ENCODE measurements at regions not wholly inside any gene's neighbourhood (a gene's known extent, or its start where the extent isn't known, plus 50 kb on each side); places are given as distances from the start of the nearest gene placed in this dataset.

DNA sequence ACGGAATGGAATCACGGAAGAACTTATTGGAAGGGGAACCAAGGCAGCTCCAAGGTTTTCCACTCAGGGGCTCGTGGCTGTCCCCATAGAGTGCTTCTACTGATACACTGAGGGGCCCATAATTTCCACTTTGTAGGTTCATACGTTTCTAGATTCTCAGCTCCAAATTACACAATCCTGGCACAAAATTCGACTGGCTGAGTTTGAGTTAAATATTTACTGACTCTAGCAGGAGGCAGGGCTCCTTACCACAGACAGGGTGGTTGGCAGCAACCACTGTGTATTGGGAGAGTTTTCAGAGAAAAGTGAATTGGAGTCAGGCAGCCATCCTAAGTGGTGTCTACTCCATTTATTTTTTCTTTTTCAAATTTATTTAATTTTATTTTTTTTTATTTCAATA is 55.4 kb upstream of the SEC61G start:
- peak; percentile 58 for ATAC-seq

DNA sequence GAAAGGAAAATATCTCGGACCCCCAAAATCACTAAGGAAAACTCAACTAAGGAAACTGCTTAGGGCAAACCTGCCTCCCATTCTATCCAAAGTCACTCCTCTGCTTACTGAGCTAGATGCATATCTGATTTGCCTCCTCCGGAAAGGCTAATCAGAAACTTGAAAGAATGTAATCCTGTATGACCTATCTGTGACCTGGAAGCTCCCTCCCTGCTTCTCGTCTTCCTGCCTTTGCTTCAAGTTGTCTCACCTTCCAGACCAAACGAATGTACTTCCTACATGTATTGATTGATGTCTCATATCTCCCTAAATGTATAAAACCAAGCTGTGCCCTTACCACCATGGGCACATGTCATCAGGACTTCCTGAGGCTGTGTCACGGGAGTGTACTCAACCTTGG is 58.1 kb upstream of the SEC61G start:
- H3K4me3 ChIP-seq: no peak overlapping the region
- H3K27ac ChIP-seq: no peak overlapping the region
- no peaks in the 10 kb centered on the region for H3K36me3 ChIP-seq
- ATAC-seq (no peak), DNase-seq (no peak)
- H3K4me1 ChIP-seq: peaks cover 12 to 18% of the 10 kb centered on the region in 2 donors
- intact Hi-C loops (cut with DNase I): no loop called here
- no peaks in the 10 kb centered on the region for H3K9me3 ChIP-seq
- TF ChIP-seq, protein P1, sequence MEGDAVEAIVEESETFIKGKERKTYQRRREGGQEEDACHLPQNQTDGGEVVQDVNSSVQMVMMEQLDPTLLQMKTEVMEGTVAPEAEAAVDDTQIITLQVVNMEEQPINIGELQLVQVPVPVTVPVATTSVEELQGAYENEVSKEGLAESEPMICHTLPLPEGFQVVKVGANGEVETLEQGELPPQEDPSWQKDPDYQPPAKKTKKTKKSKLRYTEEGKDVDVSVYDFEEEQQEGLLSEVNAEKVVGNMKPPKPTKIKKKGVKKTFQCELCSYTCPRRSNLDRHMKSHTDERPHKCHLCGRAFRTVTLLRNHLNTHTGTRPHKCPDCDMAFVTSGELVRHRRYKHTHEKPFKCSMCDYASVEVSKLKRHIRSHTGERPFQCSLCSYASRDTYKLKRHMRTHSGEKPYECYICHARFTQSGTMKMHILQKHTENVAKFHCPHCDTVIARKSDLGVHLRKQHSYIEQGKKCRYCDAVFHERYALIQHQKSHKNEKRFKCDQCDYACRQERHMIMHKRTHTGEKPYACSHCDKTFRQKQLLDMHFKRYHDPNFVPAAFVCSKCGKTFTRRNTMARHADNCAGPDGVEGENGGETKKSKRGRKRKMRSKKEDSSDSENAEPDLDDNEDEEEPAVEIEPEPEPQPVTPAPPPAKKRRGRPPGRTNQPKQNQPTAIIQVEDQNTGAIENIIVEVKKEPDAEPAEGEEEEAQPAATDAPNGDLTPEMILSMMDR (IDR thresholded peaks at IDR 0.05): no peak
- H3K27me3 ChIP-seq: no peaks in the 10 kb centered on the region

More for the DNA sequence above, 55.4 kb upstream of the SEC61G start:
- DNase-seq: no peak
- H3K27ac ChIP-seq: no peak overlapping the region
- H3K36me3 ChIP-seq: no peaks in the 10 kb centered on the region
- TF ChIP-seq, protein P1 (IDR thresholded peaks at IDR 0.05): no peak
- intact Hi-C loops (cut with DNase I): no loop called here
- H3K27me3 ChIP-seq: no peaks in the 10 kb centered on the region
- H3K9me3 ChIP-seq: no peaks in the 10 kb centered on the region
- H3K4me1 ChIP-seq: peaks cover 25 to 27% of the 10 kb centered on the region in 2 donors
- no peak overlapping the region for H3K4me3 ChIP-seq

DNA sequence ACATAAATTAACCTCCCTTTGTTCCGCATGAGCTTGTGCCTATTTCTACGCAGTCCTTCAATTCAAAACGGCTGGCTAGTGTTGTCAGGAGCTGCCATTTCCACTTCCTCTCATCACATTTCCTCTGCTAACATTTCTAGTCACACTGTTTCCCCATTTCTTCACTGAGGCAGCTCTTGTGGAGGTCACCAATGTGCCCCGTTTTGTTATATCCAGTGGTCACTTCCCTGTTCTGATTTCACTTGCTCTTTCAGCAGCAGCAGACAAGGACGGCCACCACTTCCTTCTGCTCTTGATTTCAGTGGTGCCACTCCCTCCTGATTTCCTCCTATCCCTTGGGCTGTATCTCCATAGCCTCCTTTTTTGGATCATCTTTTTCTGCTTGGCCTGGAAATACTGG is 64.8 kb upstream of the SEC61G start:
- Histone ChIP-seq H3K4me1 (no peaks in the 10 kb centered on the region), H3K36me3 (no peaks in the 10 kb centered on the region), H3K27me3 (no peaks in the 10 kb centered on the region), H3K4me3 (no peak overlapping the region), H3K9me3 (peaks cover 0 to 2% of the 10 kb centered on the region in 2 donors), H3K27ac (peak overlapping the region in 1 of 2 donors; percentile 63)
- intact Hi-C loops (cut with DNase I): no loop called here
- no peak for DNase-seq
- TF ChIP-seq, protein P1 (IDR thresholded peaks at IDR 0.05): no peak
- peak; percentile 47 for ATAC-seq

DNA sequence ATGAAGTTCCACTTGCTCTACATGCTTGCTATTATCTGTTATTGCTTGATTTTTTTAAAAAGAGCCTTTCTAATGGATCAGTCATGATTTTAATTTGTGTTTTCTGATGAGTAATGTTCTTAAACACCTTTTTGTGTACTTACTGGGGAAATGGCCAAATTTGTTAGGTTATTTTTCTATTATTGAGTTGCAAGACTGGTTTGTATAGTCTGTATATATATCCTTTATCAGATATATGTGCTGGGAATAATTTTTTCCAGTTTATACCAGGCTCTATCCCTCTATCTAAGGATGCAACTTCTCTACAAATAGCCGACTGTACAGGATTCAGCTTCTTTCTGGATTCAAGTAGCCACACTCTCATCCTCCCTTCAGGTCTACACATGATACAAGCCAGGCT is 65.6 kb upstream of the SEC61G start:
- DNase-seq: no peak
- TF ChIP-seq, protein P1 (IDR thresholded peaks at IDR 0.05): no peak

DNA sequence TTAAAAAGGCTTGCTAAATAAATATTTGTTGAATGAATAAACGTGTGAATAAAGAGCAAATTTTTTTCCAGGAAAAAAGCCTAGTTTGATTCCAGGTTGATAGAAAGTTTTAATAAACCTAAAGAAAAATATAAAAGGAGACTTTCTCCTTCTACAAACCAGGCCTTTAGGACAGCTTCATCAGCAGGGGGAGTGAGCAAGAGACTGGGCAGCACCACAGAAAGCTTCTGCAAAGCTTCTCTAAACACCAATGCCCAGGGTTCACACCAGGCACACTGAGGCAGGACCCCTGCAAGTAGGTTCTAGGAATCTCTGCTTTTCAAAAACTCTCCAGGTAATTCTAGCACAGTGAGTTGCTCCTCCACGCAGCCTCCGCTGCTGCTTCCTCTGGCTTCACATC is 66.4 kb upstream of the SEC61G start:
- Histone ChIP-seq H3K27ac (no peak overlapping the region), H3K9me3 (peaks cover 0 to 2% of the 10 kb centered on the region in 2 donors), H3K4me1 (no peaks in the 10 kb centered on the region), H3K36me3 (no peaks in the 10 kb centered on the region), H3K27me3 (no peaks in the 10 kb centered on the region), H3K4me3 (no peak overlapping the region)
- intact Hi-C loops (cut with DNase I): no loop called here
- no peak for DNase-seq
- ATAC-seq: no peak
- TF ChIP-seq, protein P1 (IDR thresholded peaks at IDR 0.05): no peak

More for the DNA sequence above, 65.6 kb upstream of the SEC61G start:
- no peaks in the 10 kb centered on the region for H3K36me3 ChIP-seq
- H3K9me3 ChIP-seq: peaks cover 0 to 2% of the 10 kb centered on the region in 2 donors
- ATAC-seq: no peak
- no peak overlapping the region for H3K27ac ChIP-seq
- H3K4me3 ChIP-seq: no peak overlapping the region
- intact Hi-C loops (cut with DNase I): no loop called here
- no peaks in the 10 kb centered on the region for H3K4me1 ChIP-seq
- H3K27me3 ChIP-seq: no peaks in the 10 kb centered on the region
